ENCODE measurements at regions not wholly inside any gene's neighbourhood (a gene's known extent, or its start where the extent isn't known, plus 50 kb on each side); places are given as distances from the start of the nearest gene placed in this dataset.
A peak's percentile ranks its signal among the peaks of the same experiment; 100 is the strongest.
"Not testable (repeated sequence)": the region's sequence is repeated elsewhere in the genome, so short reads cannot be mapped to it uniquely, and the experiment has no call there.

DNA sequence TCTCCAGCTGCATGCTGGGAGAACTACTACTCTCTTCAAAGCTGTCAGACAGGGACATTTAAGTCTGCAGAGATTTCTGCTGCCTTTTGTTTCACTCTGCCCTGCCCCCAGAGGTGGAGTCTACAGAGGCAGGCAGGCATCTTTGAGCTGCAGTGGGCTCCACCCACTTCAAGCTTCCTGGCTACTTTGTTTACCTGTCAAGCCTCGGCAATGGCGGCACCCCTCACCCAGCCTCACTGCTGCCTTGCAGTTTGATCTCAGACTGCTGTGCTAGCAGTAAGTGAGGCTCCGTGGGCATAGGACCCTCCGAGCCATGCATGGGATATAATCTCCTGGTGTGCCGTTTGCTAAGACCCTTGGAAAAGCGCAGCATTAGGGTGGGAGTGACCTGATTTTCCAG lies 61.7 kb downstream of the DMRTA1 start:
- DNase-seq (ENCODE audit: low read depth); in situ Hi-C loops (cut with HindIII; ENCODE audit: low pct_unique_long_range_greater_than_20kb, low sequenced_read_pairs): not testable (repeated sequence)

DNA sequence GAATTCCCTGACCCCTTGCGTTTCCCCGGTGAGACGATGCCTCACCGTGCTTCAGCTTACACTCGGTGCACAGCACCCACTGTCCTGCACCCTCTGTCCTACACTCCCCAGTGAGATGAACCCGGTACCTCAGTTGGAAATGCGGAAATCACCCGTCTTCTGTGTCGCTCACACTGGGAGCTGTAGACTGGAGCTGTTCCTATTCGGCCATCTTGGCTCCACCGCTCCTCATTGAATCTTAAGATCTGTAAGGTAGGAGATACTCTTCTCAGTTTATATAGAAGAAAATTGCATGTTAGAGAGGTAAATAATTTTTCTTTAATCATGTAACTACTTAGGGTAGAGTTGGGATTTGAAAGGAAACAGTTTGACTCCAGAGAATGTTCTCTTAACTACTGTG lies 62.2 kb downstream of the DMRTA1 start:
- in situ Hi-C loops (cut with HindIII; ENCODE audit: low pct_unique_long_range_greater_than_20kb, low sequenced_read_pairs): no loop called here
- no peak for DNase-seq (ENCODE audit: low read depth)

DNA sequence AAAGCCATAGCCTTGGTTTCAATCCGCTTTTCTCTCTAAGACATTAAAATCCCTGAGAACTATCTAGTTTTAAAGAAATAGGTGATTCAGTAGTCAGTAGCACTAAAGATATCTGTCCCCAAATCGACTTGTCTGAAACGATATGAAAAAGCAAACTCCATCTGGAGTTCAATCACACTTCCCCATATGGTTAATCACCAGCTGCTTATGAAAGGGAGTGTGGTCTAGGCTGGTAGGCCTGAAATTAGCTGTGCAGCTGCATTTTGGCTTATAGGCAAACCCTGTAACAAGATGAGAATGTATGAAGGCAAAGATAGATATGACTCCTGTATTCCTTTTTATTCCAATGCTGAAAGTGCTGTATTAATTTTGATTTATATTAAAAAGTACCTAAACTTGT lies 65.9 kb downstream of the DMRTA1 start:
- in situ Hi-C loops (cut with HindIII; ENCODE audit: low pct_unique_long_range_greater_than_20kb, low sequenced_read_pairs): no loop called here
- no peak for DNase-seq (ENCODE audit: low read depth)

DNA sequence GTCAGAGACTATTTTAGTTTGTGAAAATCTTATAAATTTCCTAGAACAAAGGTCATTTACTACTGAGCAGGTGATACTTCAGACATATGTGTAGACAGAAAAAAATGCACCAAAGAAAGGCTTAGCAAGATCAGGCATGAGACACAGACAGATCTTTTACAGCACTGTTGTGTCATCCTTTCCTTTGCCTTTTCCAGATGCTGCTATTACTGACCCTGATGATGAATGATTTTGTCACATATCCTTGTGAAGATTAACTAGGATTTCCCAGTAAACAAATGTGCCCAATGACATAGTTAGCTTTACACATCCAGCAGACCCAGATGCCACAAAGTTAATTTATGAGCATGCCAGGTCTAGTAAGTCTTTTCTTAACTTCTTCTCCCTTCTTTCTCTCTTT lies 68.2 kb downstream of the DMRTA1 start:
- in situ Hi-C loops (cut with HindIII; ENCODE audit: low pct_unique_long_range_greater_than_20kb, low sequenced_read_pairs): no loop called here
- DNase-seq (ENCODE audit: low read depth): peak; percentile 34

DNA sequence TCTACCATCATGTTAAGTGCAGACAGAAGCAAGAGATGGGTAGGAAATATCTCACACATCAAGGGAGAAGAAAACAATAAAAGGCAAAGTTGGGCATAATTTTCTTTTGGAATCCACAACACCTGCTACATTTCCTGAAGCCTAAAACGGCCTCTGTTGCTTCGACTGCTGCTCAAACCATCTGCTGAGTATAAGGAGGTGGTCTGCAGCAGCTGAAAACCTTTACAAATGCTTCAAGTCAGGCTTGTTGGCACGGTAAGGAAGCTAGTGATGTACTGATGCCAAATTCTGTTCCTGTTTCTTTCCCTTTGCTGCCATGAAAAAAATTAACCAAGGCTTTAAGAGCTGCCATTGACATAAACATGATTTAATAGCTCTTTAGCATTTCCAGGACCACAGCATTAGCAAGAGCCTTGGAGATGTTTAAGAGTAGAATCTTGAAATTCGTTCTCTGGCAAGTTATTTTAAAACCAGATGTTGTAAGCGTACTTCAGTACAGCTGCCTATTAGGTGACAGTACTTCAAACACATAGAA lies 75.6 kb downstream of the DMRTA1 start:
- DNase-seq (ENCODE audit: low read depth): no peak
- in situ Hi-C loops (cut with HindIII; ENCODE audit: low pct_unique_long_range_greater_than_20kb, low sequenced_read_pairs): no loop called here

DNA sequence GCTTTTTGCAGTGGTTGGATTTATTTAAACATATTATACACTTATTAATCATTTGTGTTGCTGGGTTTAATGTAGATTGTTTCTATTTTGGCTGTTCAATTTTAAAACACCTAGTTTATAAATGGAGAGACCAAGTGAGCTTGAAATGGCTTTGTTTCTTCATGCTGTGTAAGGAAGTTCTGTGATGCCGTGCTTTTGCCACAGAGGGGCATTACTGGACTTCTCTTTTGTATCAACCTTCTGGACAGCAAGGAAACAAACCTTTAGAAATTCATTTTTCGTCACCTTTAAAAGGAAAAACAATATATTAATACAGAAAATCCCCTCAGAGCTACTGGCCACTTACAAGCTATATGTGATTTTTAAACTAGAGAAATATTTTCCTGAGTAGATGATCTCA lies 81.9 kb downstream of the DMRTA1 start:
- no peak for DNase-seq (ENCODE audit: low read depth)
- in situ Hi-C loops (cut with HindIII; ENCODE audit: low pct_unique_long_range_greater_than_20kb, low sequenced_read_pairs): no loop called here

DNA sequence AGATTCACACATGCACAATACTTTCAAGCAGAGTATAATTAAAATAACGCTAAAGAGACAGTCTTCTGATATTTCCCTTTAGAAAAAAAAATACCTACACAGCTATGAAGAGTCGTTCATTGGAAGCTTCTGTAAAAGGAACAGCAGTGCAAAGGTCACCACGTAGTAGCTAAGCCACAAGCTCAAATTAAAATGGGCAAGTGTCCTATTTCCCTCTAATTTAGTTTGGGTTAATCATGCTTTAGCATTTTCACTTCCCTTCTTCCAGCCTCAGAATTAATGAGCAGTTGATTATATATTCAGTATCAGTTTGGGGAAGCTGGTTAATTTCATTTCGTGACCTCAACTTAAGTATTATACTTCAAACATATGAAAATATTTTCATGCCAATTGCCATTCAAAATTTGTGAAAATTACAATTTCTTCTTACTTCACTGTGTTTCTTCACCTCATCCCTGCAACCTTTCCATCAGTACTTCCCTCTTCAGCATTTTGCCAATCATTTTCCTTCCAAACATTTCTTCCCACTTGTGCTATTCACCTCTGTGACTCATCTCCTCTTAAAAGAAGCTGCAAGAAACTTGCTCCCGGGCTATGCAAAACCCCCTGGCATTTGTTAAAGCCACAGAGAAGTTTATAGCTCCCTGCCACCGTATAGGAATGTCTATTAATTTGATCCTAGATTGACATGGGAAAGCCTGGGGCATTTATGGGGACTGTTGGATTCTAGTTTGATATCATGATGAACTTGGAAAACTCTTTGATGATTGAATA lies 83.0 kb downstream of the DMRTA1 start:
- in situ Hi-C loops (cut with HindIII; ENCODE audit: low pct_unique_long_range_greater_than_20kb, low sequenced_read_pairs): no loop called here
- DNase-seq (ENCODE audit: low read depth): no peak

DNA sequence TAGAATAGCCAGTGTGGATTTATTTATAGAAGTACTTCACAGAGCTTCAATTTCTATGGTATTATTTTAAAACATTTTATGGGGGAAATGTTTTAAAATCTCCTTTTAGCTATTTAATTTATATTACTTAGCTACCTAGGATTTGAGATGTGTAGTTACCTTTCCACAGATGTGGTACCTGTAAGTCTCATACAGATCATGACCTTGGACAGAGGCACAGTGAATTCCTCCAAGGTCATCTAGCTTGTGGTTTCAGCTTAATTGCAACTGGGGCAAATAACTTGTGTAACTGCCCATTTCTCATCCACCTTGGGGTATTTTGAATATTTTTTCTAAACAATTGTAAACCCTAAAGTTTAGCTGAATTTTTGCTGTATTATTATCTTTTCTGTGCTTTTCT lies 89.2 kb downstream of the DMRTA1 start:
- in situ Hi-C loops (cut with HindIII; ENCODE audit: low pct_unique_long_range_greater_than_20kb, low sequenced_read_pairs): no loop called here
- DNase-seq (ENCODE audit: low read depth): no peak

DNA sequence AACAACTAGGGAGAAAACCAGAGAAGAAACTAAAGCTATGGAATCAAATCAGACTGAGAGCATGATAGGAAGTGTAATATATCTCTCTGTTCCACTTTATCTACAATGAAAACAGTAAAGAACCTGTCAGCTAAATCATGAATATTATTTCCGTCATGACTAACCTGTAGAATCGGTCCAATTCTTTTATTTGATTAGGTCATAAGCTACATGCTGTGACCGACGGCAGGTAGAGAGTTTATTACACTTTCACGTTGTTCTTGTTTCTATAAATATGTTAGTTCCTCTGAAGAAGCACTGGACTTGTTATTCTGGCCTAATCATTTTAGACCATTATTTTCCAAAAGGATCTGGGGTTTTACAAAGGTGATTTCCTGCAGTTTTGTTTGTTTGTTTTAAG lies 91.1 kb downstream of the DMRTA1 start:
- DNase-seq (ENCODE audit: low read depth): no peak
- in situ Hi-C loops (cut with HindIII; ENCODE audit: low pct_unique_long_range_greater_than_20kb, low sequenced_read_pairs): no loop called here

DNA sequence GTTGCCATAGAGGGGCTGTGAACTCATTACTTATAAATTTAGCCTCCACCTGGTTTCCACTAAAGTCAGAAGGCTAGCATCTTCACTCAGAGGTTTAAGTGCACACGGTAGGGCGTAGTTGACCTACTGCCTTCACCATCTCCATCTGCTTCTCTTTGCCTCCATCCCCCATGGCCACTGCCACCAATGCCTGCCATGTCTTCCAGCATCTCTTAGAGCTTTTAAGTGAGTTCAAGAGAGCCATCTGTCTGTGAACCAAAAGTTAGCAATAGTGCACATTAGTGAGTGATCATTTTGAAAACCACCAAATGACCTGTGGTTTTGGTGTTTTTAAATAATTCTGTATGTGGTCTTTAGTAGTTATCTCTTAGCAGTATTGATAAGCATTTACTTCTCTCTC lies 102.0 kb downstream of the DMRTA1 start:
- no peak for DNase-seq (ENCODE audit: low read depth)
- in situ Hi-C loops (cut with HindIII; ENCODE audit: low pct_unique_long_range_greater_than_20kb, low sequenced_read_pairs): no loop called here

DNA sequence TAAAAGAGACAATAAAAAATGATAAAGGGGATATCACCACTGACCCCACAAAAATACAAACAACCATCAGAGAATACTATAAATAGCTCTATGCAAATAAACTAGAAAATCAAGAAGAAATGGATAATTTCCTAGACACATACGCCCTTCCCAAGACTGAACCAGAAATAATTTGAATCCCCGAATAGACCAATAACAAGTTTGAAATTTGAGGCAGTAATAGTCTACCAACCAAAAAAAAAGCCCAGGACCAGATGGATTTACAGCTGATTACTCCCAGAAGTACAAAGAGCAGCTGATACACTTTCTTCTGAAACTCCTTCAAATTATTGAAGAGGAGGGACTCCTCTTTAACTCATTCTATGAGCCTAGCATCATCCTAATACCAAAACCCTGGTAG lies 128.1 kb downstream of the DMRTA1 start:
- no peak for DNase-seq (ENCODE audit: low read depth)
- in situ Hi-C loops (cut with HindIII; ENCODE audit: low pct_unique_long_range_greater_than_20kb, low sequenced_read_pairs): no loop called here

DNA sequence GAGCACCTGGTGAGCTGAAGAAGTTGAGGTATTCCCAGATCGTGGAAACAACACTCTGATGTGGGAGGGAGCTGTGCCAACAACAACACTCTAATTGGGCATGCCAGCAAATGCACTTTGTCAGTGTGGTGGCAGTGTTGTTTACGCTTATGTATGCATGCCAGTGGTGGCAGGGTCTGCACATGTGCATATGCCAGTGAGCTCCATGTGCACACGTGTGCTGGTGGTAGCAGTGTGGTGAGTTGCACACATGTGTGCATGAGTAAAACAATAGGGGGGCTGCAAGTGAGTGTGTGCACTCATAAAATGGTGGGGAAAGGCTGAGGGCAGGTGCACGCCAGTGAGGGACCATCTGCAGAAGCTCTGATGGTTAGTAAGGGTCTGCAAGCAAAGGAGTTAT lies 134.2 kb downstream of the DMRTA1 start:
- no peak for DNase-seq (ENCODE audit: low read depth)
- in situ Hi-C loops (cut with HindIII; ENCODE audit: low pct_unique_long_range_greater_than_20kb, low sequenced_read_pairs): no loop called here

DNA sequence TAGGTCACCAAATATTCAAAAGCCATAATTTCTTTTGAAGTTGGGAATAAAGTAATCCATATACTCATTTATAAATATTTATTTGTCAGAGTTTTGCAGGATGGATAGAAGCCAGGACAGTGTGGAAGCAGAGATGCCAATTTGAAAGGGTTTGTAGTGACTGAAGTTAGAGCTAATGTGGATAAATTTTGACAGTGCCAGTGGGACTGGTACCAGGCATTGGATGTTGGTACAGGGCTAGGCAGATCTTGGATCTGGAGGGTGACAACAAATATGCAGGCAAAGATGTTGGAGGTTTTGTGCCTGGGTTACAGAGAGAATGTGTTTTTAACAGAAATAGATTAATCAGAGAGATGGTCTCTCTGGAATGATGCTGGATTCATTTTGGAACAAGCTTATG lies 135.6 kb downstream of the DMRTA1 start:
- in situ Hi-C loops (cut with HindIII; ENCODE audit: low pct_unique_long_range_greater_than_20kb, low sequenced_read_pairs): no loop called here

DNA sequence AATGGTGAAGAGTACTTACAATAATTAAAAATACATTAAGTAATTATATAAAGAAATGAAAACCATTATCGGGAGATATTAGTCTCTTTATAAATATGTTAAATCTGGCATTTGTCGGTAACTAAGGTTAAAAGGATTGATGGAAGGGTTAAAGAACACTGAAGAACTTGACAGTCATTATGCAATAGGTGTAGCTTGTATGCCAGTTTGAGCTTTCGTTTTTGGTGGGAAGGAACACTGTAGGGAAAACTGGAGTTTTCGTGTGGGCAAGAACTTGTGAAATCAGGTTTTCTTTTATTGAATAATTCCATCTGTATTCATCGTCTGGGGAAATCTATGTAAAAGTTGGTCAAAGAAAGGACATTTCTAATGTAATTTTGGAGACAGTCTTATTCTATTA lies 142.3 kb downstream of the DMRTA1 start:
- in situ Hi-C loops (cut with HindIII; ENCODE audit: low pct_unique_long_range_greater_than_20kb, low sequenced_read_pairs): no loop called here
- DNase-seq (ENCODE audit: low read depth): no peak

More for the DNA sequence above, 135.6 kb downstream of the DMRTA1 start:
- DNase-seq (ENCODE audit: low read depth): no peak

DNA sequence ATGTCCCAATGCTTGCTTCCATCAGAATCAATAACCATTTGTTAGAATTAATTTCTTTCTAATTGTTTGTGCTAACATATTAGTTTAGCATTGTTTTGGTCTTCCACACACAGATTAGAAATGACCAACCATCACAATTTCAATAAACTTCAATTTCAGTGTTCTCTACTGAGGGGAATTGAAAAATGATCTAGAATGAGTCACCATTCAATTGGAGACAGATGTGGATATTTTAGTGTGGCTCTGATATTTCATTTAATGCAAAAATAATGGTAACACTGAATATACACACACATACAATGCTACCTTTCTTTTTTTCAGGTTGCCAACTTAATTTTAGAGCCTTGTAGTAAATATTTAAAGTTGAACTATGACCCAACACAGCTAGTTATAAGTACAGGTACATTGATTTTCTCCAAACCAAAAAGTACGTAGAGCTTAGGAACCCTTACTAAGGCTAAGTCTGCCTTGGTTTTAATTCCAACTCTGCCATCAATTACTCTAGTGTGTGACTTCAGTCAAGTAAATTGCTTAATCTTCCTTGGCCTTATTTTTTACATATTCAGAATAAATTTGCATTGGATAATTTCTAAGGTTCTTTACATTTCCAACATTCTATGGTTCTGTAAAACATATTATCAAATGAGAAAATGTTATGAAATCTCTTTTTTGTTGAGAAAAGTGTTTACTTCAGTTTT lies 143.9 kb downstream of the DMRTA1 start:
- DNase-seq (ENCODE audit: low read depth): no peak
- in situ Hi-C loops (cut with HindIII; ENCODE audit: low pct_unique_long_range_greater_than_20kb, low sequenced_read_pairs): no loop called here

DNA sequence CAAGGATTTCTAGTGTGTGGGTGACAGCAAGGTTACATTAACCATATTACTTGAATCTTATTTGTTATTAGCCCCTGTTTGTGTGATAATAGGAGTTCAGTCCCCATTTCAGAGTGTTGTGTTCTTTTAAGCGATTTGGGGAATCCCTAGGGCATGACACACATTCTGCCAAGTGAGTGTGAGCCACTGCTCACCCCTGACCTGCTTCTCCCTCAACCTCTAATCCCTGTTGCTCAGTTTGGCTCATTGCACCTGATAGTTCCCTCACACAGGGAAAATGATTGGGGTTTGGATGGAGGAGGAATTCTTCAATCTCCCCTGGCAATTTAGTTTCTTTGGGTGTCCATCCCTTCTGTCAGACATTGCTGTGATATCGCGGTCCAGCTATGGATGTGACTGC lies 149.2 kb downstream of the DMRTA1 start:
- in situ Hi-C loops (cut with HindIII; ENCODE audit: low pct_unique_long_range_greater_than_20kb, low sequenced_read_pairs): no loop called here
- DNase-seq (ENCODE audit: low read depth): no peak

DNA sequence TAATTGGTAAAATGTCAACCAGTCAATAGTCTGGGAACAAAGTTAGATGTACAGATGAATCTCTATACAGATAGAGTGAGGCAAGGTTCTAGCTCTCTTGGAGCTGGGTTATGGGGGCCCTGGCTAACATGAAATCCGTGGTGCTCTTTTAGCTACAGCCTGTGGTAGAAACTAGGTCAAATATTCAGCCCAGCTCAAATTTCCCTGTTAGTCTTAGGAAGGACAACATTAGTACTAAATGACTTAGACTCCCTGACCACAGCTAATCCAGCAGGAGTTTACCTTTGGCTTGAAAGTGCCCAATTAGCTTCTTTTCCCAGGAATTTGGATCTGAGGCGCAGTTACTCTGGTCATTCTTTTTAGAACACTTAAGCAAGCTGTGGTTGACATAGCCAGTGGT lies 170.5 kb downstream of the DMRTA1 start:
- in situ Hi-C loops (cut with HindIII; ENCODE audit: low pct_unique_long_range_greater_than_20kb, low sequenced_read_pairs): no loop called here
- DNase-seq (ENCODE audit: low read depth): no peak

DNA sequence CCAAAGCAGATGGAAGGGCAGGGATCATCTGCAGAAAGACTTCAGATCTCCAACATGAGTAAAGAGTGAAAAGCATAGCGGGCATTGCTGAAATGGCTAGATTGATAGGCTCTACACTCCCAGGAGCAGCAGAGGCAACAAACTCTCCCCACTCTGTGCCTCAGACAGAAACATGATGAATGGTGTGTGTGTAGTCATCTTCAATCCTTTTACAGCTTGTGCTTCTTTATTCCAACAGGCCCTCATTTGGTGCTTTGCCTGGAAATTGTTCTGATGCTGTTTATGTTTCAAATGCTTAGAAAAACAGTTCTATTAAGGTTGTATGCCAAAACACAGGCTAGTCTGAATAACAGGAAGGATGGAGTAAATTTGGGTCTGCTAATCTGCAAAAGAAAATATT lies 176.2 kb downstream of the DMRTA1 start:
- in situ Hi-C loops (cut with HindIII; ENCODE audit: low pct_unique_long_range_greater_than_20kb, low sequenced_read_pairs): no loop called here
- no peak for DNase-seq (ENCODE audit: low read depth)

DNA sequence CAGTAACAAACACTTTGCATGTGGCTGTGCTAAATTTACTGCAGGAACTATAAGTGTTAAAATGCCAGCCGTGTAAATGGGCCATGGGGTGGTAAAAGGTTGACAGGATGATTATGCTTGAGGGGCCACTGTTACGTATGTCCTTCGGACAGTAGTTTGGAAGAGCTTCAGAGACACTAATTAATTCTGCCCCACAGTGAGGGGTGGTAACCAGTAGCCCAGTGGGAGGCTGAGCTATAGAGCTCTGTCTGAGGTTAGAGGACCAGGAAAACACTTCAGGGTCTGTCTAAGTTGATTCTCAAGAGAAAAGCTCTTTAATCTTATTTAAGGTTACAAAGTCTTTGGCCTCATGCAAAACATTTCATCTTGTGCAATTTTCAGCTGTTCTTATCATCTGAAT lies 176.6 kb downstream of the DMRTA1 start:
- in situ Hi-C loops (cut with HindIII; ENCODE audit: low pct_unique_long_range_greater_than_20kb, low sequenced_read_pairs): no loop called here
- no peak for DNase-seq (ENCODE audit: low read depth)

DNA sequence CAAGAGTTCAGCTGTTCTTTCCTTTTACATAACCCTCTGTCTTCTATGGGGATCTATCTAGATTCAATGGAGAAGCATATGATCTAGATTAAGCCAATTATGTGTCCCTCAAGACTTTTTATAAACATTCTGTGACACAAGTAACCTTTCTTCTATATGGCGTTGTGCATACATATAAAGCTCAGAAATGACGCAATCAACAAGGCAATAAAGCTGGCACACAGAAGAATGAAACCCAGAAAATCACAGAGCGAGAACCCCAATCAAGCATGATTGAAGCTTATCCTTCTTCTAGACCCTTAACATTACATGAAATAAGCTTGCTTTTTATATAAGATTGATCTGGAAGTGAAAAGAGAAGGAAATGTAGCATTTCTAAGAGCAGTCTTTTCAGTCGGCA lies 178.9 kb downstream of the DMRTA1 start:
- in situ Hi-C loops (cut with HindIII; ENCODE audit: low pct_unique_long_range_greater_than_20kb, low sequenced_read_pairs): no loop called here
- DNase-seq (ENCODE audit: low read depth): no peak
